SK-N-MC (cell line): ENCODE measurements at regions not wholly inside any gene's neighbourhood (a gene's known extent, or its start where the extent isn't known, plus 50 kb on each side); places are given as distances from the start of the nearest gene placed in this dataset.

Experiments
- DNase-seq: peaks from one replicate; pipeline ENCODE4 v3.0.0-alpha.2; 2011; ENCODE audit warnings: low read depth, low spot score
- H3K27ac ChIP-seq: fragments of 200-600 bp; sonication (generic); 2 replicates; pipeline ENCODE4 v1.5.1; 2016; ENCODE audit warnings: mixed run types
- H3K36me3 ChIP-seq: fragments of 200-600 bp; sonication (generic); 2 replicates; pipeline ENCODE4 v1.6.1; 2017; ENCODE audit warnings: antibody characterized with exemption, low read length, mixed read lengths; ENCODE audit not compliant: insufficient read depth
- H3K4me3 ChIP-seq: fragments of 200-600 bp; sonication (generic); 2 replicates; pipeline ENCODE4 v1.5.1; 2016
- H3K9ac ChIP-seq: fragments of 200-600 bp; sonication (generic); 2 replicates; pipeline ENCODE4 v1.8.0; 2017; ENCODE audit warnings: mixed run types, mixed read lengths; ENCODE audit not compliant: insufficient read length
- H3K9me3 ChIP-seq: fragments of 200-600 bp; sonication (generic); 2 replicates; pipeline ENCODE4 v1.6.1; 2017; ENCODE audit warnings: low read depth, mild to moderate bottlenecking, antibody characterized with exemption, low read length, moderate library complexity, mixed read lengths
- EZH2 ChIP-seq: fragments of 200-600 bp; sonication (generic); IDR thresholded peaks from one replicate; pipeline ENCODE4 v1.6.1; 2017; ENCODE audit warnings: antibody characterized with exemption
- FOXP2 ChIP-seq: optimal IDR thresholded peaks from 2 replicates; pipeline ENCODE3; 2011; ENCODE audit warnings: mild to moderate bottlenecking, moderate library complexity; ENCODE audit not compliant: insufficient read depth; ENCODE audit errors: extremely low read length, control extremely low read depth
- POLR2AphosphoS5 ChIP-seq: IDR thresholded peaks from 2 replicates; pipeline ENCODE4 v1.6.1; 2012; ENCODE audit warnings: mild to moderate bottlenecking, low read depth, low read length, borderline replicate concordance

DNA sequence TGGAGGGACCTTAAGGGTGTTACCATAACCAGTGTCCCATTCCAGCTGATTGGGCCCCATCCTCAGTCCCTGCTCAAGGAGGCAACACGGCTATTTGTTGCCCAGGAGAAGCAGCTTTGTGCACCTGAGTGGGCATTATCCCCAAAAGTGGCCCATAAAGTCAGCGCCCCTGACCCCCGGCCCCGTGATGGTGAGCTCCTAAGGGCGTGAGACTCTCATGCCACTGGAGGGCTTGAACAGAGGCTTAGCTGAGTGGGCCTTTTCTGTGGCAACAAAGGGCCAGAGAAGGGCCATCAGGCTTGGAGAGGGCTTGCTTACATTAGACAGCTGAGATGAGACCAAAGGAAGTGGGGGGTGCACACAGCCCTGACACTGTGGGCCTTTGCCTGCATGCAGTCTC lies 99.2 kb upstream of the RAB6C start:
- TF ChIP-seq POLR2AphosphoS5 (no peak), FOXP2 (no peak), EZH2 (no peak)
- DNase-seq = no peak
- Histone ChIP-seq H3K27ac (no peak overlapping the region), H3K4me3 (no peak overlapping the region), H3K9me3 (no peaks in the 10 kb centered on the region), H3K36me3 (no peaks in the 10 kb centered on the region), H3K9ac (no peak overlapping the region)

GRCh38 chr2:129880971-129881370 lies 98.5 kb upstream of the RAB6C start:
- DNase-seq = no peak

GRCh38 chr2:129881786-129882396 lies 97.6 kb upstream of the RAB6C start:
- no peak overlapping the region for H3K4me3 ChIP-seq

More at GRCh38 chr2:129880971-129881370, 98.5 kb upstream of the RAB6C start:
- no peak overlapping the region for H3K4me3 ChIP-seq
- H3K27ac ChIP-seq = no peak overlapping the region
- no peaks in the 10 kb centered on the region for H3K9me3 ChIP-seq
- TF ChIP-seq FOXP2 (no peak), POLR2AphosphoS5 (no peak), EZH2 (no peak)
- no peak overlapping the region for H3K9ac ChIP-seq
- no peaks in the 10 kb centered on the region for H3K36me3 ChIP-seq

GRCh38 chr2:129882476-129882875 lies 97.0 kb upstream of the RAB6C start:
- TF ChIP-seq EZH2 (no peak), FOXP2 (no peak), POLR2AphosphoS5 (no peak)
- H3K9me3 ChIP-seq = no peaks in the 10 kb centered on the region
- H3K4me3 ChIP-seq = no peak overlapping the region
- H3K9ac ChIP-seq = no peak overlapping the region
- H3K27ac ChIP-seq = no peak overlapping the region
- no peaks in the 10 kb centered on the region for H3K36me3 ChIP-seq
- no peak for DNase-seq

More at GRCh38 chr2:129881786-129882396, 97.6 kb upstream of the RAB6C start:
- H3K36me3 ChIP-seq = no peaks in the 10 kb centered on the region
- H3K9me3 ChIP-seq = no peaks in the 10 kb centered on the region
- TF ChIP-seq FOXP2 = no peak
- no peak for TF ChIP-seq EZH2
- TF ChIP-seq POLR2AphosphoS5 = no peak
- H3K9ac ChIP-seq = no peak overlapping the region
- DNase-seq = no peak
- no peak overlapping the region for H3K27ac ChIP-seq

DNA sequence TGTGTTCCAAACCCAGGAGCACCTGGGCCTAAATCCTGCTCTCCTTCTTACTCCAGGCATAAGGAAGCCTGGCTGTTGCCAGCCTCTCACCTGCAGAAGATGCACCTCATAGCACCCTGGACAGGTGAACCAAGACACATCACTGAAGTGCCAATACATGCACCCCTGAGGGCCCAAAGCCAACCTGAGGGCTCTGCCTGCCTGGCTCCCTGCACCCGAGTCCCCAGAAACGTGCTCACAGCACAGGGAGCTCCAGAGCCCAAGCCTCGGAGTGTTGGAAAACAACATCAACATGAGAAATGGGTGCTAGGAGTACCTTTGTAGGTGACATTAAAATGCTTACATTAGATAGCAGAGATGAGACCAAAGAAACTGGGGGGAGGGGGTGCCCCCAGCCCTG lies 96.3 kb upstream of the RAB6C start:
- no peak overlapping the region for H3K4me3 ChIP-seq
- no peak overlapping the region for H3K27ac ChIP-seq
- DNase-seq = no peak
- no peaks in the 10 kb centered on the region for H3K36me3 ChIP-seq
- H3K9me3 ChIP-seq = no peaks in the 10 kb centered on the region
- no peak overlapping the region for H3K9ac ChIP-seq
- no peak for TF ChIP-seq EZH2
- no peak for TF ChIP-seq POLR2AphosphoS5
- TF ChIP-seq FOXP2 = no peak

GRCh38 chr2:129884221-129884786 lies 95.2 kb upstream of the RAB6C start:
- Histone ChIP-seq H3K4me3 (no peak overlapping the region), H3K27ac (no peak overlapping the region), H3K9ac (no peak overlapping the region), H3K9me3 (no peaks in the 10 kb centered on the region), H3K36me3 (no peaks in the 10 kb centered on the region)
- DNase-seq = no peak
- TF ChIP-seq FOXP2 = no peak

DNA sequence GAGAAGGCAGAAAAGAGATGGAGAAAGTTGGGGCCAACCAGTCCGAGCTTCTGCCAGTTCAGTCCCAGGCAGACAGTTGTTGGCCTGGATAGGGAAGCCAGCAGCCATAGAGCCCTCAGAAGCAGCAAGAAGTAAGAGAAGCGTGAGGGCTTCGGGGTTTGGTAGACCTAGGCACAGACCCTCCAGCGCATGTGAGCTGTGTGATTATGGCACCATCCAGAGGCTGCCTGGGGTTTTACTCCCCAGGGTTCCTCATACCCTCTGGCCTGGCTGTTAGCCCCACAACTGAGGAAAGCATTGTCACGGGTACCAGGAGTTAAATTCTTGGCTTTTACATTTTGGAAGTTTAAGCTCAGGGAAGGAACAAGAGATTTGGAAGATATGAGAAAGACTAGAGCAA lies 93.7 kb upstream of the RAB6C start:
- Histone ChIP-seq H3K9ac (no peak overlapping the region), H3K4me3 (no peak overlapping the region), H3K9me3 (no peaks in the 10 kb centered on the region), H3K27ac (no peak overlapping the region), H3K36me3 (no peaks in the 10 kb centered on the region)
- no peak for DNase-seq
- TF ChIP-seq EZH2 (no peak), FOXP2 (no peak), POLR2AphosphoS5 (no peak)

GRCh38 chr2:129887688-129888266 lies 91.7 kb upstream of the RAB6C start:
- DNase-seq = no peak
- Histone ChIP-seq H3K9ac (no peak overlapping the region), H3K27ac (no peak overlapping the region), H3K4me3 (no peak overlapping the region), H3K36me3 (no peaks in the 10 kb centered on the region), H3K9me3 (no peaks in the 10 kb centered on the region)
- no peak for TF ChIP-seq FOXP2
- no peak for TF ChIP-seq POLR2AphosphoS5
- TF ChIP-seq EZH2 = no peak

GRCh38 chr2:129888461-129888860 lies 91.0 kb upstream of the RAB6C start:
- Histone ChIP-seq H3K36me3 (no peaks in the 10 kb centered on the region), H3K4me3 (no peak overlapping the region), H3K9ac (no peak overlapping the region), H3K27ac (no peak overlapping the region), H3K9me3 (no peaks in the 10 kb centered on the region)
- no peak for TF ChIP-seq FOXP2
- TF ChIP-seq POLR2AphosphoS5 = no peak
- no peak for TF ChIP-seq EZH2
- DNase-seq = no peak
